Endodermal cell (in vitro differentiated cells): ENCODE measurements at regions not wholly inside any gene's neighbourhood (a gene's known extent, or its start where the extent isn't known, plus 50 kb on each side); places are given as distances from the start of the nearest gene placed in this dataset.

Experiments
- DNase-seq: peaks from one replicate; pipeline ENCODE4 v3.0.0-alpha.2; 2017
- H3K27ac ChIP-seq: 2 replicates; pipeline ENCODE4 v1.5.1; 2013; ENCODE audit warnings: mild to moderate bottlenecking, low read depth, low read length, moderate library complexity
- H3K27me3 ChIP-seq: 2 replicates; pipeline ENCODE4 v1.6.1; 2013; ENCODE audit warnings: mild to moderate bottlenecking, low read length, moderate library complexity; ENCODE audit not compliant: insufficient read depth, control insufficient read depth, poor library complexity, severe bottlenecking
- H3K36me3 ChIP-seq: 2 replicates; pipeline ENCODE4 v1.7.0; 2013; ENCODE audit warnings: mild to moderate bottlenecking, low read length, moderate library complexity; ENCODE audit not compliant: control insufficient read depth, insufficient read depth
- H3K4me1 ChIP-seq: one replicate; pipeline ENCODE4 v1.7.0; 2013; ENCODE audit warnings: low read length; ENCODE audit not compliant: control insufficient read depth, insufficient read depth
- H3K4me3 ChIP-seq: 2 replicates; pipeline ENCODE4 v1.5.1; 2013; ENCODE audit warnings: mild to moderate bottlenecking, low read length, moderate library complexity
- H3K9ac ChIP-seq: 2 replicates; pipeline ENCODE4 v1.6.1; 2013; ENCODE audit warnings: mild to moderate bottlenecking, low read length, moderate library complexity; ENCODE audit not compliant: poor library complexity, severe bottlenecking; ENCODE audit errors: extremely low read depth
- H3K9me3 ChIP-seq: 2 replicates; pipeline ENCODE4 v1.6.1; 2013; ENCODE audit warnings: mild to moderate bottlenecking, low read length, moderate library complexity; ENCODE audit not compliant: control insufficient read depth
- H3K27ac Mint-ChIP-seq: 2 replicates; pipeline ENCODE4 v1.8.0; 2020; ENCODE audit warnings: mixed read lengths
- H3K27me3 Mint-ChIP-seq: 2 replicates; pipeline ENCODE4 v1.8.0; 2021; ENCODE audit warnings: mild to moderate bottlenecking, mixed read lengths; ENCODE audit not compliant: insufficient read depth
- H3K36me3 Mint-ChIP-seq: 2 replicates; pipeline ENCODE4 v1.8.0; 2020; ENCODE audit warnings: low read depth, mixed read lengths
- H3K4me1 Mint-ChIP-seq: 2 replicates; pipeline ENCODE4 v1.8.0; 2020; ENCODE audit warnings: mixed read lengths
- H3K4me3 Mint-ChIP-seq: 2 replicates; pipeline ENCODE4 v1.8.0; 2020; ENCODE audit warnings: mild to moderate bottlenecking, moderate library complexity, mixed read lengths
- H3K9me3 Mint-ChIP-seq: 2 replicates; pipeline ENCODE4 v1.8.0; 2020; ENCODE audit warnings: mild to moderate bottlenecking, mixed read lengths
- WGBS, 2 experiments: methylation state at CpG; one replicate each; pipeline versions ENCODE4 v1.1.5 to v1.1.7; 2013; ENCODE audit warnings: missing lambda C conversion rate in 2 of 2, mixed read lengths in 1 of 2; ENCODE audit not compliant: insufficient coverage in 1 of 2, insufficient read length in 1 of 2; 5-methylcytosine and 5-hydroxymethylcytosine counted together
- TF ChIP-seq, protein P1 (sequence below): fragments of 200-600 bp; sonication (generic); conservative IDR thresholded peaks from 2 replicates; pipeline ENCODE4 v1.5.0; 2021; ENCODE audit warnings: antibody characterized with exemption, mild to moderate bottlenecking

DNA sequence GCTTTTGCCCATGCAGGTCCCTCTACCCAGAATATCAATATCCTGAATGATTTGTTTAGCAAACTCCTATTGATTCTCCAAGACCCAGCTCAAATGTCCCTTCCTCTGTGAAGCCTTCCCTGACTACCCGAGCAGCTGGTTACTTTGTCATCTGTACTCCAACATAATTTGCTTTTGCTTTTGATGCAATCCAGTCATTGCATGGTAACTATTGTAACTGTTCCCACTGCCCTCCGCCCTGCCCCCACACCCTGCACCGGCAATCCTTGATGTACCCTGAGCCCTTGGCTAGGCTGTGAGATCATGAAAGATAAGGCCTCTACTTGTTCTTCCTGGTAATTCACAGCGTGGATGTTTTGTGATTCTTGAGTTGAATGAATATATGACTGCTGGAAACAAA lies 119.9 kb upstream of the BOD1 start:
- H3K4me3 Mint-ChIP-seq = no peak overlapping the region
- no peak overlapping the region for H3K27ac ChIP-seq
- H3K4me3 ChIP-seq = no peak overlapping the region
- DNase-seq = no peak
- H3K27me3 Mint-ChIP-seq = no peaks in the 10 kb centered on the region
- no peaks in the 10 kb centered on the region for H3K27me3 ChIP-seq
- TF ChIP-seq, protein P1, sequence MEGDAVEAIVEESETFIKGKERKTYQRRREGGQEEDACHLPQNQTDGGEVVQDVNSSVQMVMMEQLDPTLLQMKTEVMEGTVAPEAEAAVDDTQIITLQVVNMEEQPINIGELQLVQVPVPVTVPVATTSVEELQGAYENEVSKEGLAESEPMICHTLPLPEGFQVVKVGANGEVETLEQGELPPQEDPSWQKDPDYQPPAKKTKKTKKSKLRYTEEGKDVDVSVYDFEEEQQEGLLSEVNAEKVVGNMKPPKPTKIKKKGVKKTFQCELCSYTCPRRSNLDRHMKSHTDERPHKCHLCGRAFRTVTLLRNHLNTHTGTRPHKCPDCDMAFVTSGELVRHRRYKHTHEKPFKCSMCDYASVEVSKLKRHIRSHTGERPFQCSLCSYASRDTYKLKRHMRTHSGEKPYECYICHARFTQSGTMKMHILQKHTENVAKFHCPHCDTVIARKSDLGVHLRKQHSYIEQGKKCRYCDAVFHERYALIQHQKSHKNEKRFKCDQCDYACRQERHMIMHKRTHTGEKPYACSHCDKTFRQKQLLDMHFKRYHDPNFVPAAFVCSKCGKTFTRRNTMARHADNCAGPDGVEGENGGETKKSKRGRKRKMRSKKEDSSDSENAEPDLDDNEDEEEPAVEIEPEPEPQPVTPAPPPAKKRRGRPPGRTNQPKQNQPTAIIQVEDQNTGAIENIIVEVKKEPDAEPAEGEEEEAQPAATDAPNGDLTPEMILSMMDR = no peak
- H3K9me3 ChIP-seq = no peaks in the 10 kb centered on the region
- H3K9me3 Mint-ChIP-seq = no peaks in the 10 kb centered on the region
- peaks cover 4% of the 10 kb centered on the region for H3K4me1 Mint-ChIP-seq
- H3K36me3 Mint-ChIP-seq = peaks cover 36% of the 10 kb centered on the region
- peaks cover 4% of the 10 kb centered on the region for H3K4me1 ChIP-seq
- peaks cover 17% of the 10 kb centered on the region for H3K36me3 ChIP-seq
- WGBS, 2 experiments = 78 to 89% methylated on average over 1 to 4 of the region's 4 CpGs
- H3K9ac ChIP-seq = no peak overlapping the region
- H3K27ac Mint-ChIP-seq = no peak overlapping the region

DNA sequence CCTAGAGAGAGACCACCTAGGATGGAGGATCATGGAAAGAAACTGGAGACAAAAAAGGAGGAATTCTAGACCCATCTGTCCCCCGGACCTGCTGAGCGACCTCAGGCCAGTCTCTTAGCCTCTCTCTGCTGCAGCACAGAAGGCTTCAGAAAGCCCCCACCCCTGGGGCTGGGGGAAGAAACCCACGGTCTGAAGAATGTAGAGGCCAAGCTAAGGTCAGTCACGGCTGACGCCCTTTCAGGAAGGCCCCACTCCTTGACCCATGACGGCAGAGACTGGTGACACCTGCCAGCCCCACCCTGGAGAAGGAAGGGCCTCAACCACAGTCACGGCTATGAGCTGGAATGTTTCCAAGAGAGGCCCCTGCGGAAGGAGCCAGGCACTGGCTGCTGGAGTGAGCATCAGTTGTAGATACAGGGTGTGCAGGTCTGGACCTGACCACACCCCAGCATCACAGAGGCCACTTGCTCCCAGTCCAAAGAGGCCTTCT lies 120.5 kb upstream of the BOD1 start:
- Histone ChIP-seq H3K4me1 (peaks cover 4% of the 10 kb centered on the region), H3K36me3 (peaks cover 17% of the 10 kb centered on the region), H3K9ac (no peak overlapping the region), H3K4me3 (no peak overlapping the region), H3K27me3 (no peaks in the 10 kb centered on the region), H3K9me3 (no peaks in the 10 kb centered on the region), H3K27ac (no peak overlapping the region)
- Mint-ChIP-seq H3K4me3 (no peak overlapping the region), H3K27ac (no peak overlapping the region), H3K4me1 (peaks cover 4% of the 10 kb centered on the region), H3K9me3 (no peaks in the 10 kb centered on the region), H3K27me3 (no peaks in the 10 kb centered on the region), H3K36me3 (peaks cover 36% of the 10 kb centered on the region)
- TF ChIP-seq, protein P1 = no peak
- no peak for DNase-seq
- WGBS, 2 experiments = 77 to 93% methylated on average over 6 to 8 of the region's 8 CpGs

DNA sequence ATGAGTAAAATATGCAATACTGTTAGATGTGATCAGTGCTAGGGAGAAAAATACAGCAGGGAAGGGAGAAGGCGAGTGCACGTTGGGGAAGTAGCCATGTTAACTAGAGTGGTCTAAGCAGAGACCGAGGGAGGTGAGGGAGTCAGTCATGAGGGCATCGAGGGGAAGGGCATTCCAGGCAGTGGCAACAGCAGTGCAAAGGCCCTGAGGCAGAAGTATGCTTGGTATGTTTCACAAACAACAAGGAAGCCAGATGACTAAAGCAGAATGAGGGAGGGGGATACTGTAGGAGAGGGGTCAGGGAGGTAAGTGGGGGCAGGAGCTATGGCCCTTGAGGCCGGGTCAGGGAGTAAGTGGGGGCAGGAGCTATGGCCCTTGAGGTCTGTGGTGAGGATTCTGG lies 123.3 kb upstream of the BOD1 start:
- Histone ChIP-seq H3K27ac (no peak overlapping the region), H3K4me3 (no peak overlapping the region), H3K36me3 (peaks cover 17% of the 10 kb centered on the region), H3K9ac (no peak overlapping the region), H3K4me1 (peaks cover 4% of the 10 kb centered on the region), H3K9me3 (no peaks in the 10 kb centered on the region), H3K27me3 (no peaks in the 10 kb centered on the region)
- no peak overlapping the region for H3K4me3 Mint-ChIP-seq
- TF ChIP-seq, protein P1 = no peak
- 94% methylated on average over 4 to 5 of the region's 5 CpGs for WGBS, 2 experiments
- H3K27me3 Mint-ChIP-seq = no peaks in the 10 kb centered on the region
- peaks cover 36% of the 10 kb centered on the region for H3K36me3 Mint-ChIP-seq
- peaks cover 22% of the 10 kb centered on the region for H3K4me1 Mint-ChIP-seq
- H3K27ac Mint-ChIP-seq = no peak overlapping the region
- no peaks in the 10 kb centered on the region for H3K9me3 Mint-ChIP-seq
- DNase-seq = no peak
